Mucosa of descending colon (tissue), 3 donors: ENCODE measurements at regions not wholly inside any gene's neighbourhood (a gene's known extent, or its start where the extent isn't known, plus 50 kb on each side); places are given as distances from the start of the nearest gene placed in this dataset.

Source experiments
- ATAC-seq: fragments of 200-7000 bp; cut with Tn5 transposase; one replicate; pipeline ENCODE4 v1.9.1; 2020; ENCODE audit warnings: mild to moderate bottlenecking, moderate library complexity
- DNase-seq, 3 donors: peaks; one replicate each; pipeline ENCODE4 v3.0.0-alpha.2; 2020
- H3K36me3 ChIP-seq: fragments of 200-600 bp; one replicate; pipeline ENCODE4 v1.8.0; 2021; ENCODE audit warnings: low read depth, mild to moderate bottlenecking
- H3K4me1 ChIP-seq: fragments of 200-600 bp; one replicate; pipeline ENCODE4 v1.8.0; 2021; ENCODE audit warnings: low read depth, mild to moderate bottlenecking
- H3K4me3 ChIP-seq: fragments of 200-600 bp; one replicate; pipeline ENCODE4 v1.8.0; 2021; ENCODE audit warnings: mild to moderate bottlenecking
- H3K9me3 ChIP-seq: fragments of 200-600 bp; one replicate; pipeline ENCODE4 v1.8.0; 2021; ENCODE audit warnings: mild to moderate bottlenecking
- intact Hi-C, 2 donors: fragments of 100-400 bp; cut with DNase I in 1 of 2; cut with micrococcal nuclease in 1 of 2; formaldehyde crosslinking; loops; one replicate each; pipeline versions ENCODE4 v1.11.0 to v1.11.1; 2022; cut with DNase I, micrococcal nuclease
- TF ChIP-seq, protein P1 (sequence below): fragments of 200-600 bp; IDR thresholded peaks from one replicate; pipeline ENCODE4 v1.8.0; 2022; ENCODE audit warnings: antibody characterized with exemption, mild to moderate bottlenecking
- donor health status: DM: no; HTN: no; CAD: no; lungs with moderate emphysema.
- donor health status: DM: no; HTN: no; CAD: no.
- donor health status: DM: no; HTN: yes; CAD: no.

- Histone ChIP-seq H3K9me3 (no peaks in the 10 kb centered on the region), H3K4me1 (no peaks in the 10 kb centered on the region), H3K36me3 (no peaks in the 10 kb centered on the region), H3K4me3 (no peak overlapping the region)
- intact Hi-C loops, result no loop called here
- no peak for DNase-seq
- no peak for ATAC-seq
- TF ChIP-seq, protein P1, sequence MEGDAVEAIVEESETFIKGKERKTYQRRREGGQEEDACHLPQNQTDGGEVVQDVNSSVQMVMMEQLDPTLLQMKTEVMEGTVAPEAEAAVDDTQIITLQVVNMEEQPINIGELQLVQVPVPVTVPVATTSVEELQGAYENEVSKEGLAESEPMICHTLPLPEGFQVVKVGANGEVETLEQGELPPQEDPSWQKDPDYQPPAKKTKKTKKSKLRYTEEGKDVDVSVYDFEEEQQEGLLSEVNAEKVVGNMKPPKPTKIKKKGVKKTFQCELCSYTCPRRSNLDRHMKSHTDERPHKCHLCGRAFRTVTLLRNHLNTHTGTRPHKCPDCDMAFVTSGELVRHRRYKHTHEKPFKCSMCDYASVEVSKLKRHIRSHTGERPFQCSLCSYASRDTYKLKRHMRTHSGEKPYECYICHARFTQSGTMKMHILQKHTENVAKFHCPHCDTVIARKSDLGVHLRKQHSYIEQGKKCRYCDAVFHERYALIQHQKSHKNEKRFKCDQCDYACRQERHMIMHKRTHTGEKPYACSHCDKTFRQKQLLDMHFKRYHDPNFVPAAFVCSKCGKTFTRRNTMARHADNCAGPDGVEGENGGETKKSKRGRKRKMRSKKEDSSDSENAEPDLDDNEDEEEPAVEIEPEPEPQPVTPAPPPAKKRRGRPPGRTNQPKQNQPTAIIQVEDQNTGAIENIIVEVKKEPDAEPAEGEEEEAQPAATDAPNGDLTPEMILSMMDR, result no peak
Measured at GRCh38 chr6:74879976-74880375, 325.9 kb downstream of the COL12A1 start.

DNA sequence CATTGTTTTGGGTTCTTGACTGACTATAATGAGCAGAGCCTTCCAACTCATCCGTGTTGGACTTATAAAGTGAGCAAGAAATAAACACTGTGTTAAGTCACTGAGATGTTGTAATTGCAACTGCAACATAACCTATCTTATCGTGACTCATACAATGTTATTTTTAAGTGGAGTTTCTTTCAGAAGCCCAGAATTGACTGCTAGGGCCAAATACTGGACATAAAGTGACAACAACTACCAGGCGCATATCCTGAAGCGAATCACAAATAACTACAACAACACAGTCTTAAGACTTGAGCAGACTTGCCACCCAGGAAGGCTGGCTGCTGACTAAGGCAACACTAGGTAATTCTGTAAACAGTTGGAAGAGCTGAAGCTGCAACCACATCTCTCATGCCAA, 326.6 kb downstream of the COL12A1 start:
- DNase-seq (no peak), ATAC-seq (peak; percentile 38)
- TF ChIP-seq, protein P1, result no peak
- Histone ChIP-seq H3K4me1 (no peaks in the 10 kb centered on the region), H3K4me3 (no peak overlapping the region), H3K36me3 (no peaks in the 10 kb centered on the region), H3K9me3 (no peaks in the 10 kb centered on the region)
- intact Hi-C loops, result no loop called here

DNA sequence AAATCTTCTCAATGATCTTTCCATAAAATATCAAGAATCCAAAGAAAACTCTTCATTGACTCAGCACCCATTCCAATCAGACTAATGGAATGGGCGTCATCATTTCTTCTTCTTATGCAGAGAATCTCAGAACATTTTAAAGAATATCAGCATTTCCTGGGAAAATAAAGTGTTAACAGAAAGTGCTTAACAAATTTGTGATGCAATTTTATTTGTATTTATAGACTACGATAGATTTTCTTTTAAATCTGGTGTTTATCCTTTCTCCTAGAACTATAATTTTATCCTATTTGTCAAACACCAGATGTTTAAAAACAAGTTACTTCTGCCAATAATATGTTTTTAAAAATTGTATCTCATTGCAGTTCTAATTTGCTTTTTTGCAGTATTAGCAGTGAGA, 330.7 kb downstream of the COL12A1 start:
- TF ChIP-seq, protein P1, result no peak
- H3K4me3 ChIP-seq, result no peak overlapping the region
- no peak for ATAC-seq
- intact Hi-C loops, result no loop called here
- DNase-seq, result no peak
- H3K36me3 ChIP-seq, result no peaks in the 10 kb centered on the region
- no peaks in the 10 kb centered on the region for H3K4me1 ChIP-seq
- H3K9me3 ChIP-seq, result peaks cover 4% of the 10 kb centered on the region

- no peaks in the 10 kb centered on the region for H3K4me1 ChIP-seq
- no peaks in the 10 kb centered on the region for H3K36me3 ChIP-seq
- DNase-seq (no peak), ATAC-seq (peak; percentile 64)
- no peak overlapping the region for H3K4me3 ChIP-seq
- H3K9me3 ChIP-seq, result peaks cover 4% of the 10 kb centered on the region
- TF ChIP-seq, protein P1, result no peak
- intact Hi-C loops, result no loop called here
Measured at GRCh38 chr6:74872754-74873476, 332.9 kb downstream of the COL12A1 start.

DNA sequence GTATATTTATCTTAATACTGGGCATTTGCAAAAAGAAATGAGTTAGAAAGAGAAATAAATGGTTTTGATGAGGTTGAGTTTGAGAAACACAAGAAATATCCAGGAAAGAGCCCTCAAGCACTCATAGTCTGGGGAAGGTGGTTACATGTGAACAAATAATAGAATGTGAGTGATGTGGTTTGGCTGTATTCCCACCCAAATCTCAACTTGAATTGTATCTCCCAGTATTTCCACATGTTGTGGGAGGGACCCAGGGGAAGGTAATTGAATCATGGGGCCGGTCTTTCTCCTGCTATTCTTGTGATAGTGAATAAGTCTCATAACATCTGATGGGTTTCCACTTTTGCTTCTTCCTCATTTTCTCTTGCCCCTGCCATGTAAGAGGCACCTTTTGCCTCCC, 334.1 kb downstream of the COL12A1 start:
- no peaks in the 10 kb centered on the region for H3K4me1 ChIP-seq
- ATAC-seq (no peak), DNase-seq (no peak)
- H3K36me3 ChIP-seq, result no peaks in the 10 kb centered on the region
- TF ChIP-seq, protein P1, result no peak
- intact Hi-C loops, result no loop called here
- peaks cover 4% of the 10 kb centered on the region for H3K9me3 ChIP-seq
- no peak overlapping the region for H3K4me3 ChIP-seq
